Sigmoid colon (tissue), 4 donors: ENCODE measurements at regions not wholly inside any gene's neighbourhood (a gene's known extent, or its start where the extent isn't known, plus 50 kb on each side); places are given as distances from the start of the nearest gene placed in this dataset.

Experiments
- CTCF ChIP-seq, 4 experiments: fragments of 450-650 bp in 3 of 4; fragments of 200-600 bp in 1 of 4; IDR thresholded peaks; one replicate each; pipeline ENCODE4 v1.5.1; 2016 to 2019; ENCODE audit warnings: antibody characterized with exemption in 4 of 4, mild to moderate bottlenecking in 3 of 4, moderate library complexity in 2 of 4
- POLR2A ChIP-seq, 2 donors: fragments of 450-650 bp; IDR thresholded peaks; one replicate each; pipeline ENCODE4 v1.6.1; 2016; ENCODE audit warnings: antibody characterized with exemption in 2 of 2, mild to moderate bottlenecking in 2 of 2, moderate library complexity in 2 of 2
- POLR2AphosphoS5 ChIP-seq, 4 donors: sonication (generic); formaldehyde crosslinking; IDR thresholded peaks; one replicate each; pipeline ENCODE4 v1.6.1; 2017; ENCODE audit warnings: antibody characterized with exemption in 4 of 4

- no peak for TF ChIP-seq CTCF (IDR thresholded peaks at IDR 0.05)
- no peak for TF ChIP-seq POLR2AphosphoS5 (IDR thresholded peaks at IDR 0.05)
- TF ChIP-seq POLR2A (IDR thresholded peaks at IDR 0.05), result no peak
These were observed 1080.5 kb downstream of the IGSF11 start for GRCh38 chr3:117954131-117954530.
